Mucosa of descending colon (tissue), 3 donors: ENCODE measurements at regions not wholly inside any gene's neighbourhood (a gene's known extent, or its start where the extent isn't known, plus 50 kb on each side); places are given as distances from the start of the nearest gene placed in this dataset.
"Not testable (repeated sequence)": the region's sequence is repeated elsewhere in the genome, so short reads cannot be mapped to it uniquely, and the experiment has no call there.

Experiments used
- ATAC-seq: fragments of 200-7000 bp; cut with Tn5 transposase; one replicate; pipeline ENCODE4 v1.9.1; 2020; ENCODE audit warnings: mild to moderate bottlenecking, moderate library complexity
- DNase-seq, 3 donors: peaks; one replicate each; pipeline ENCODE4 v3.0.0-alpha.2; 2020
- H3K36me3 ChIP-seq: fragments of 200-600 bp; one replicate; pipeline ENCODE4 v1.8.0; 2021; ENCODE audit warnings: low read depth, mild to moderate bottlenecking
- H3K4me1 ChIP-seq: fragments of 200-600 bp; one replicate; pipeline ENCODE4 v1.8.0; 2021; ENCODE audit warnings: low read depth, mild to moderate bottlenecking
- H3K4me3 ChIP-seq: fragments of 200-600 bp; one replicate; pipeline ENCODE4 v1.8.0; 2021; ENCODE audit warnings: mild to moderate bottlenecking
- H3K9me3 ChIP-seq: fragments of 200-600 bp; one replicate; pipeline ENCODE4 v1.8.0; 2021; ENCODE audit warnings: mild to moderate bottlenecking
- CTCF ChIP-seq: fragments of 200-600 bp; IDR thresholded peaks from one replicate; pipeline ENCODE4 v1.8.0; 2022; ENCODE audit warnings: antibody characterized with exemption, mild to moderate bottlenecking
- intact Hi-C, 2 donors: fragments of 100-400 bp; cut with DNase I in 1 of 2; cut with micrococcal nuclease in 1 of 2; formaldehyde crosslinking; loops; one replicate each; pipeline versions ENCODE4 v1.11.0 to v1.11.1; 2022; cut with DNase I, micrococcal nuclease
- donor health status: DM: no; HTN: no; CAD: no; lungs with moderate emphysema.
- donor health status: DM: no; HTN: no; CAD: no.
- donor health status: DM: no; HTN: yes; CAD: no.

- no peaks in the 10 kb centered on the region for H3K4me1 ChIP-seq
- no peaks in the 10 kb centered on the region for H3K9me3 ChIP-seq
- intact Hi-C loops = no loop called here
- TF ChIP-seq CTCF = no peak
- ATAC-seq = no peak
- no peak for DNase-seq
- no peaks in the 10 kb centered on the region for H3K36me3 ChIP-seq
- no peak overlapping the region for H3K4me3 ChIP-seq
These were observed 101.1 kb downstream of the DDX1 start for GRCh38 chr2:15692551-15693377.

GRCh38 chr2:15693382-15693781 is 101.7 kb downstream of the DDX1 start:
- intact Hi-C loops = no loop called here
- Histone ChIP-seq H3K36me3 (no peaks in the 10 kb centered on the region), H3K4me1 (no peaks in the 10 kb centered on the region), H3K9me3 (no peaks in the 10 kb centered on the region), H3K4me3 (no peak overlapping the region)
- DNase-seq (no peak), ATAC-seq (no peak)
- TF ChIP-seq CTCF = no peak

GRCh38 chr2:15693926-15694588 is 102.4 kb downstream of the DDX1 start:
- no peak for ATAC-seq
- Histone ChIP-seq H3K9me3 (no peaks in the 10 kb centered on the region), H3K4me3 (no peak overlapping the region), H3K36me3 (no peaks in the 10 kb centered on the region), H3K4me1 (no peaks in the 10 kb centered on the region)
- no peak for TF ChIP-seq CTCF
- intact Hi-C loops = no loop called here
- no peak for DNase-seq

- Histone ChIP-seq H3K4me3 (no peak overlapping the region), H3K9me3 (no peaks in the 10 kb centered on the region), H3K36me3 (no peaks in the 10 kb centered on the region), H3K4me1 (no peaks in the 10 kb centered on the region)
- DNase-seq (no peak), ATAC-seq (no peak)
- no peak for TF ChIP-seq CTCF
- intact Hi-C loops = no loop called here
These were observed 102.9 kb downstream of the DDX1 start for GRCh38 chr2:15694589-15694986.

- TF ChIP-seq CTCF = no peak
- intact Hi-C loops = no loop called here
- no peak for DNase-seq
- Histone ChIP-seq H3K36me3 (no peaks in the 10 kb centered on the region), H3K4me3 (no peak overlapping the region), H3K9me3 (no peaks in the 10 kb centered on the region), H3K4me1 (peaks cover under 1% of the 10 kb centered on the region)
- ATAC-seq = no peak
These were observed 104.1 kb downstream of the DDX1 start for GRCh38 chr2:15695582-15696330.

- H3K4me3 ChIP-seq, H3K36me3 ChIP-seq, H3K4me1 ChIP-seq, DNase-seq, intact Hi-C loops, H3K9me3 ChIP-seq, ATAC-seq: not testable (repeated sequence)
These were observed 105.0 kb downstream of the DDX1 start for GRCh38 chr2:15696606-15697170.
